ENCODE measurements at regions not wholly inside any gene's neighbourhood (a gene's known extent, or its start where the extent isn't known, plus 50 kb on each side); places are given as distances from the start of the nearest gene placed in this dataset.
A peak's percentile ranks its signal among the peaks of the same experiment; 100 is the strongest.

DNA sequence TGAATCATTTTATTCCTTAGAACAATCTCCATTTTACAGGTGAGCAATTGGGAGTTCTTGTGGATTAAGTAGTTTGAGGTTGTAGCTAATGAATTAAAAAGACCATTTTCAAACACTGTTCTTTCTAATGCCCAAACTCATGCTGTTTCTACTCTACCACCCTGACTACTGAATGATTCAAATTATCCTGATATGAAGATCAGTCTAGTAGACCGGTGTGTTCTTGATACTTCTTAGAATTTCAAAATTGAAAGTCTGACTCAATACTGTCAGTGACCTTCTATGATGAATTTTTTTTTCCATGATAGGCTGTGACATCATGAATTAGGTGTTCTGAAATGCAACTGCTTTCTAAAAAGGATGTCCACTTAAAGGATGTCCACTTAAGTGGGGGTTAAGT lies 515.5 kb downstream of the DMAC1 start:
- Histone ChIP-seq H3K27me3 (no peaks in the 10 kb centered on the region), H3K9me3 (no peaks in the 10 kb centered on the region), H3K4me3 (no peak overlapping the region), H3K4me1 (no peaks in the 10 kb centered on the region), H3K27ac (no peak overlapping the region), H3K36me3 (no peaks in the 10 kb centered on the region)
- TF ChIP-seq, protein P1, sequence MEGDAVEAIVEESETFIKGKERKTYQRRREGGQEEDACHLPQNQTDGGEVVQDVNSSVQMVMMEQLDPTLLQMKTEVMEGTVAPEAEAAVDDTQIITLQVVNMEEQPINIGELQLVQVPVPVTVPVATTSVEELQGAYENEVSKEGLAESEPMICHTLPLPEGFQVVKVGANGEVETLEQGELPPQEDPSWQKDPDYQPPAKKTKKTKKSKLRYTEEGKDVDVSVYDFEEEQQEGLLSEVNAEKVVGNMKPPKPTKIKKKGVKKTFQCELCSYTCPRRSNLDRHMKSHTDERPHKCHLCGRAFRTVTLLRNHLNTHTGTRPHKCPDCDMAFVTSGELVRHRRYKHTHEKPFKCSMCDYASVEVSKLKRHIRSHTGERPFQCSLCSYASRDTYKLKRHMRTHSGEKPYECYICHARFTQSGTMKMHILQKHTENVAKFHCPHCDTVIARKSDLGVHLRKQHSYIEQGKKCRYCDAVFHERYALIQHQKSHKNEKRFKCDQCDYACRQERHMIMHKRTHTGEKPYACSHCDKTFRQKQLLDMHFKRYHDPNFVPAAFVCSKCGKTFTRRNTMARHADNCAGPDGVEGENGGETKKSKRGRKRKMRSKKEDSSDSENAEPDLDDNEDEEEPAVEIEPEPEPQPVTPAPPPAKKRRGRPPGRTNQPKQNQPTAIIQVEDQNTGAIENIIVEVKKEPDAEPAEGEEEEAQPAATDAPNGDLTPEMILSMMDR (IDR thresholded peaks at IDR 0.05): no peak
- no peak for DNase-seq (ENCODE audit: low spot score)

DNA sequence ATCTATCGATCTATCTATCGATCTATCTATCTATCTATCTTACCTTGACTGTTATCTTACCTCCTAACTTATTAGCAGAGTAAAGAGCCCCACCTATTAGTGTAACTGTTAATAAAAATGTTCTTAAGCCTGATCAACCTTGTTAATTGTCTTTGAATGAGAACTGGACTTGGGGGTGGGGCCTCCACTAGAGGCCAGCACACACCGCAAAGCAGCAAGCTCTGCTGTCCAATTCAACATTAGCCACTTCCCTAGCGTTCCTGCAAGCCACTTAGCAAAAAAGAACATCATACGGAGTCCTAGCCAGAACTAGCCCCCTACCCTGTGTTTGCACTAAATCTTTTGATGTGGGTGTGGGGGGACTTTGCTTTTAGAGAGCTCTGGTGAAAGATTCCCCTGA lies 515.8 kb downstream of the KDM4C start:
- Histone ChIP-seq H3K9me3 (no peaks in the 10 kb centered on the region), H3K27ac (no peak overlapping the region), H3K4me1 (no peaks in the 10 kb centered on the region), H3K36me3 (no peaks in the 10 kb centered on the region), H3K4me3 (no peak overlapping the region), H3K27me3 (no peaks in the 10 kb centered on the region)
- TF ChIP-seq, protein P1 (IDR thresholded peaks at IDR 0.05): peak; percentile 22 to 67
- no peak for DNase-seq (ENCODE audit: low spot score)

DNA sequence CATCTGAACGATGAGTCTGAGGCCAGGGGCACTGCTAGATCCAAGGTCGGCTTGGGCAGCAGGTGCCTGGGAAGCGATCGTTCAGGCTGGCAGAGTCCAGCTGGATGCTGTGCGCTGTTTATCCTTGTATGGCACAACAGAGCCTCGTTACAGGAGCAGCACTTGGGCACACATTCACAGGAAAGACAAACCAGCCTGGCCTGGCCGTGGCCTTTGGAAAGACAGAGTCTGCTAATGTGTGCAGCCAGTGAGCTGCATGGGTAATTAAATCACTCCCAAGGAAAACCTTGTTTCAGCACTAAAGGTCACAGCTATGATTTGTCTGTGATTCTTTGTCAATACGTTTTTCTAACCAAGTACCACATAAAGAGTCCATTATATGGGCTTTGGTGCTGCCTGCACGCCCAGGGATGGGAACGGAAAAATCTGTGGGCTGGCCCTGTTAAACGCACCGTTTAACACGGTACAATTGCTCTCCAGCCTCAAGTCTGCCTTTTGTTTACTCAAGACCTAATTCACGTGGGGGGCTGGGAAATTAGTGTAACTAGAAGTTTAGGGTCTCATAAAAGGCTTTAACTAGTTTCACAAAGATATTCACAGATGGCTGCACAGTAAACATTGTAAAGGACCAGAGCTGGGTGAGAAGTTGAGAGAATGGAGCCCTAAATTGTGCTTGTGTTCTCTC lies 509.3 kb downstream of the KDM4C start:
- no peak for DNase-seq (ENCODE audit: low spot score)
- TF ChIP-seq, protein P1 (IDR thresholded peaks at IDR 0.05): no peak
- no peaks in the 10 kb centered on the region for H3K9me3 ChIP-seq
- no peak overlapping the region for H3K4me3 ChIP-seq
- no peaks in the 10 kb centered on the region for H3K27me3 ChIP-seq
- no peak overlapping the region for H3K27ac ChIP-seq
- H3K36me3 ChIP-seq: no peaks in the 10 kb centered on the region
- no peaks in the 10 kb centered on the region for H3K4me1 ChIP-seq

- H3K27me3 ChIP-seq: no peaks in the 10 kb centered on the region
- H3K36me3 ChIP-seq: no peaks in the 10 kb centered on the region
- H3K4me1 ChIP-seq: no peaks in the 10 kb centered on the region
- no peak overlapping the region for H3K4me3 ChIP-seq
- TF ChIP-seq, protein P1 (IDR thresholded peaks at IDR 0.05): no peak
- no peak for DNase-seq (ENCODE audit: low spot score)
- H3K9me3 ChIP-seq: no peaks in the 10 kb centered on the region
- H3K27ac ChIP-seq: no peak overlapping the region
Measured at GRCh38 chr9:7265181-7265580, 507.4 kb downstream of the KDM4C start.

GRCh38 chr9:7259544-7260241 lies 501.9 kb downstream of the KDM4C start:
- Histone ChIP-seq H3K4me3 (no peak overlapping the region), H3K9me3 (no peaks in the 10 kb centered on the region), H3K27me3 (no peaks in the 10 kb centered on the region), H3K27ac (no peak overlapping the region), H3K4me1 (no peaks in the 10 kb centered on the region), H3K36me3 (no peaks in the 10 kb centered on the region)
- no peak for DNase-seq (ENCODE audit: low spot score)
- TF ChIP-seq, protein P1 (IDR thresholded peaks at IDR 0.05): peak in 1 of 2 donors; percentile 45
